Naive thymus-derived CD4-positive, alpha-beta T cell (primary cell): ENCODE measurements at regions not wholly inside any gene's neighbourhood (a gene's known extent, or its start where the extent isn't known, plus 50 kb on each side); places are given as distances from the start of the nearest gene placed in this dataset.

Experiments used
- ATAC-seq: fragments of 150-1000 bp; cut with Tn5 transposase; 2 replicates; pipeline ENCODE4 v1.10.0; 2021; ENCODE audit warnings: mild to moderate bottlenecking, moderate library complexity
- CTCF ChIA-PET: fragments of 350-600 bp; sonication (Branson Sonifier 250); formaldehyde crosslinking; loops from one replicate; lab custom pipeline; 2021; ENCODE audit warnings: antibody characterized with exemption; lab: Charles Lee
- POLR2A ChIA-PET: fragments of 350-600 bp; sonication (Branson Sonifier 250); formaldehyde crosslinking; loops from one replicate; lab custom pipeline; 2021; ENCODE audit warnings: antibody characterized with exemption, inconsistent platforms; lab: Charles Lee
- DNase-seq, 9 donors: peaks; one replicate each; pipeline versions ENCODE4 v3.0.0 to v3.0.0-alpha.2; 2020 to 2022; ENCODE audit warnings: mixed read lengths in 1 of 9
- H3K27ac ChIP-seq: one replicate; pipeline ENCODE4 v1.7.0; 2013; ENCODE audit warnings: mild to moderate bottlenecking, low read depth, low read length, moderate library complexity
- H3K27me3 ChIP-seq, 2 donors: one replicate each; pipeline ENCODE4 v1.7.0; 2013; ENCODE audit warnings: low read length in 2 of 2, mild to moderate bottlenecking in 2 of 2, moderate library complexity in 2 of 2; ENCODE audit not compliant: control insufficient read depth in 2 of 2, insufficient read depth in 2 of 2
- H3K36me3 ChIP-seq, 3 experiments: 1 replicate in 2 of 3; 2 replicates in 1 of 3; pipeline ENCODE4 v1.7.0; 2013; ENCODE audit warnings: low read length in 3 of 3, mild to moderate bottlenecking in 3 of 3, moderate library complexity in 1 of 3; ENCODE audit not compliant: insufficient read depth in 3 of 3, control insufficient read depth in 2 of 3
- H3K4me1 ChIP-seq, 2 donors: one replicate each; pipeline ENCODE4 v1.7.0; 2013; ENCODE audit warnings: low read length in 2 of 2, mild to moderate bottlenecking in 2 of 2, moderate library complexity in 1 of 2; ENCODE audit not compliant: control insufficient read depth in 2 of 2, insufficient read depth in 2 of 2
- H3K4me3 ChIP-seq: 2 replicates; pipeline ENCODE4 v1.7.0; 2013; ENCODE audit warnings: mild to moderate bottlenecking, low read length
- H3K9me3 ChIP-seq, 3 experiments: 1 replicate in 2 of 3; 2 replicates in 1 of 3; pipeline ENCODE4 v1.7.0; 2013; ENCODE audit warnings: low read length in 3 of 3; ENCODE audit not compliant: control insufficient read depth in 2 of 3
- H3K27ac Mint-ChIP-seq, 9 donors: one replicate each; pipeline ENCODE4 v1.8.0; 2020 to 2022; ENCODE audit warnings: mixed read lengths in 9 of 9, mild to moderate bottlenecking in 8 of 9, moderate library complexity in 5 of 9, inconsistent platforms in 2 of 9
- H3K27me3 Mint-ChIP-seq, 5 donors: one replicate each; pipeline ENCODE4 v1.8.0; 2021 to 2022; ENCODE audit warnings: mixed read lengths in 5 of 5, mild to moderate bottlenecking in 1 of 5
- H3K36me3 Mint-ChIP-seq, 5 donors: one replicate each; pipeline ENCODE4 v1.8.0; 2020 to 2022; ENCODE audit warnings: mixed read lengths in 5 of 5, mild to moderate bottlenecking in 3 of 5, inconsistent platforms in 1 of 5
- H3K4me1 Mint-ChIP-seq, 7 donors: one replicate each; pipeline ENCODE4 v1.8.0; 2020 to 2022; ENCODE audit warnings: mixed read lengths in 7 of 7, mild to moderate bottlenecking in 3 of 7, inconsistent platforms in 1 of 7
- H3K4me3 Mint-ChIP-seq, 10 donors: one replicate each; pipeline ENCODE4 v1.8.0; 2020 to 2022; ENCODE audit warnings: mild to moderate bottlenecking in 10 of 10, mixed read lengths in 10 of 10, moderate library complexity in 6 of 10, inconsistent platforms in 2 of 10
- H3K9me3 Mint-ChIP-seq, 11 donors: one replicate each; pipeline ENCODE4 v1.8.0; 2020 to 2022; ENCODE audit warnings: mixed read lengths in 11 of 11, mild to moderate bottlenecking in 4 of 11, inconsistent platforms in 1 of 11, moderate library complexity in 1 of 11
- intact Hi-C, 2 donors: fragments of 100-400 bp; cut with micrococcal nuclease; formaldehyde crosslinking; loops; one replicate each; pipeline ENCODE4 v1.15.1; 2023

- CTCF ChIA-PET, result no interaction called here
- H3K27me3 Mint-ChIP-seq, result peaks cover 0 to 13% (median 8%) of the 10 kb centered on the region in 5 donors
- intact Hi-C loops, result no loop called here
- ATAC-seq (no peak), DNase-seq (no peak)
- POLR2A ChIA-PET, result no interaction called here
- H3K4me3 Mint-ChIP-seq, result no peak overlapping the region
- H3K4me3 ChIP-seq, result no peak overlapping the region
- no peaks in the 10 kb centered on the region for H3K9me3 ChIP-seq
- H3K9me3 Mint-ChIP-seq, result peaks cover 0 to 7% (median 2%) of the 10 kb centered on the region in 11 donors
- H3K27me3 ChIP-seq, result no peaks in the 10 kb centered on the region
- H3K4me1 ChIP-seq, result peaks cover 0 to 5% of the 10 kb centered on the region in 2 donors
- peaks cover 12 to 17% (median 13%) of the 10 kb centered on the region in 7 donors for H3K4me1 Mint-ChIP-seq
- no peak overlapping the region for H3K27ac ChIP-seq
- no peak overlapping the region for H3K27ac Mint-ChIP-seq
- no peaks in the 10 kb centered on the region for H3K36me3 ChIP-seq
- no peaks in the 10 kb centered on the region for H3K36me3 Mint-ChIP-seq
Observed at GRCh38 chrX:1031521-1032430, 180.7 kb downstream of the CRLF2 start.

- DNase-seq (no peak), ATAC-seq (no peak)
- H3K4me1 ChIP-seq, result peaks cover 0 to 5% of the 10 kb centered on the region in 2 donors
- CTCF ChIA-PET, result no interaction called here
- no peak overlapping the region for H3K27ac Mint-ChIP-seq
- POLR2A ChIA-PET, result no interaction called here
- no peak overlapping the region for H3K27ac ChIP-seq
- peaks cover 0 to 13% (median 8%) of the 10 kb centered on the region in 5 donors for H3K27me3 Mint-ChIP-seq
- H3K4me3 ChIP-seq, result no peak overlapping the region
- H3K4me3 Mint-ChIP-seq, result no peak overlapping the region
- peaks cover 0 to 1% (median 0%) of the 10 kb centered on the region in 5 donors for H3K36me3 Mint-ChIP-seq
- intact Hi-C loops, result no loop called here
- no peaks in the 10 kb centered on the region for H3K27me3 ChIP-seq
- H3K9me3 Mint-ChIP-seq, result peaks cover 0 to 10% (median under 1%) of the 10 kb centered on the region in 11 donors
- H3K36me3 ChIP-seq, result no peaks in the 10 kb centered on the region
- no peaks in the 10 kb centered on the region for H3K9me3 ChIP-seq
- peaks cover 13 to 28% (median 20%) of the 10 kb centered on the region in 7 donors for H3K4me1 Mint-ChIP-seq
Observed at GRCh38 chrX:1029494-1029893, 183.0 kb downstream of the CRLF2 start.

- Histone ChIP-seq H3K27ac (no peak overlapping the region), H3K9me3 (no peaks in the 10 kb centered on the region), H3K4me3 (no peak overlapping the region), H3K27me3 (no peaks in the 10 kb centered on the region), H3K36me3 (no peaks in the 10 kb centered on the region), H3K4me1 (peaks cover 0 to 5% of the 10 kb centered on the region in 2 donors)
- Mint-ChIP-seq H3K27me3 (peaks cover 0 to 13% (median 8%) of the 10 kb centered on the region in 5 donors), H3K27ac (peak overlapping the region in 7 of 9 donors; percentile 71 to 85 (median 80)), H3K9me3 (peaks cover 0 to 8% (median 0%) of the 10 kb centered on the region in 11 donors), H3K4me3 (peak overlapping the region; percentile 69 to 93 (median 78)), H3K36me3 (peaks cover 0 to 1% (median 0%) of the 10 kb centered on the region in 5 donors), H3K4me1 (peaks cover 13 to 28% (median 20%) of the 10 kb centered on the region in 7 donors)
- ATAC-seq (no peak), DNase-seq (no peak)
- intact Hi-C loops, result no loop called here
- POLR2A ChIA-PET, result no interaction called here
- CTCF ChIA-PET, result no interaction called here
Observed at GRCh38 chrX:1027680-1028079, 184.8 kb downstream of the CRLF2 start.

GRCh38 chrX:1027133-1027532 lies 185.3 kb downstream of the CRLF2 start:
- H3K9me3 Mint-ChIP-seq, result peaks cover 0 to 8% (median 1%) of the 10 kb centered on the region in 11 donors
- no peak overlapping the region for H3K4me3 ChIP-seq
- ChIA-PET POLR2A (no interaction called here), CTCF (no interaction called here)
- peaks cover 0 to 13% (median 8%) of the 10 kb centered on the region in 5 donors for H3K27me3 Mint-ChIP-seq
- no peaks in the 10 kb centered on the region for H3K36me3 ChIP-seq
- no peak overlapping the region for H3K27ac ChIP-seq
- no peak for DNase-seq
- H3K27me3 ChIP-seq, result no peaks in the 10 kb centered on the region
- no peak for ATAC-seq
- peak overlapping the region; percentile 61 to 90 (median 80) for H3K27ac Mint-ChIP-seq
- intact Hi-C loops, result no loop called here
- H3K4me1 ChIP-seq, result peaks cover 0 to 5% of the 10 kb centered on the region in 2 donors
- peaks cover 13 to 28% (median 20%) of the 10 kb centered on the region in 7 donors for H3K4me1 Mint-ChIP-seq
- H3K9me3 ChIP-seq, result no peaks in the 10 kb centered on the region
- peak overlapping the region; percentile 69 to 93 (median 78) for H3K4me3 Mint-ChIP-seq
- peaks cover 0 to 1% (median 0%) of the 10 kb centered on the region in 5 donors for H3K36me3 Mint-ChIP-seq

- Histone ChIP-seq H3K27me3 (no peaks in the 10 kb centered on the region), H3K4me3 (no peak overlapping the region), H3K27ac (no peak overlapping the region), H3K36me3 (no peaks in the 10 kb centered on the region), H3K9me3 (peaks cover 0 to 2% (median 0%) of the 10 kb centered on the region in 3 experiments), H3K4me1 (peaks cover 0 to 5% of the 10 kb centered on the region in 2 donors)
- Mint-ChIP-seq H3K36me3 (peaks cover 0 to 1% (median 0%) of the 10 kb centered on the region in 5 donors), H3K27ac (peak overlapping the region in 6 of 9 donors; percentile 6 to 85 (median 54)), H3K4me1 (peaks cover 13 to 28% (median 20%) of the 10 kb centered on the region in 7 donors), H3K9me3 (peaks cover 0 to 8% (median 1%) of the 10 kb centered on the region in 11 donors), H3K27me3 (peaks cover 0 to 13% (median 8%) of the 10 kb centered on the region in 5 donors), H3K4me3 (peak overlapping the region; percentile 69 to 93 (median 78))
- ATAC-seq, result peak; percentile 70
- intact Hi-C loops, result no loop called here
- POLR2A ChIA-PET, result no interaction called here
- CTCF ChIA-PET, result no interaction called here
- DNase-seq, result peak in 6 of 9 donors; percentile 34 to 59 (median 42)
Observed at GRCh38 chrX:1026263-1027015, 186.0 kb downstream of the CRLF2 start.

DNA sequence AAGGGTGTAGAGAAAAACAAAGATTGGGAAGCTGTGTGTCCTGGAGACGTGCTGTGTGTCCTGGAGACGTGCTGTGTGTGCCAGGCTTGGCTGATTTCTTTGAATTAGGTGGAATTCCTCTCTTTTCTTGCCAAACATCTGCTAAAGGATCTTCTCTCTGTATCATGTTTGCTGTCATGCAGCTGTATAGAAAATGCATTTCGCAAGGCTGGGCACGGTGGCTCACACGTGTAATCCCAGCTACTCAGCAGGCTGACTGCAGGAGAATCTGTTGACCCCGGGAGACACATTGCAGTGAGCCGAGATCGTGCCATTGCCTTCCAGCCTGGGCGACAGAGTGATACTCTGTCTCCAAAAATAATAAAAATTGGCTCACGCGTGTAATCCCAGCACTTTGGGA lies 187.0 kb downstream of the CRLF2 start:
- H3K36me3 Mint-ChIP-seq, result peaks cover 0 to 1% (median 0%) of the 10 kb centered on the region in 5 donors
- no peaks in the 10 kb centered on the region for H3K27me3 ChIP-seq
- no peak overlapping the region for H3K27ac ChIP-seq
- intact Hi-C loops, result no loop called here
- H3K4me3 ChIP-seq, result no peak overlapping the region
- no peaks in the 10 kb centered on the region for H3K36me3 ChIP-seq
- H3K27ac Mint-ChIP-seq, result no peak overlapping the region
- ATAC-seq, result no peak
- peak overlapping the region in 3 of 10 donors; percentile 13 to 23 (median 14) for H3K4me3 Mint-ChIP-seq
- H3K4me1 Mint-ChIP-seq, result peaks cover 13 to 28% (median 20%) of the 10 kb centered on the region in 7 donors
- H3K4me1 ChIP-seq, result peaks cover 0 to 5% of the 10 kb centered on the region in 2 donors
- CTCF ChIA-PET, result no interaction called here
- no peak for DNase-seq
- H3K9me3 ChIP-seq, result peaks cover 0 to 10% (median 6%) of the 10 kb centered on the region in 3 experiments
- H3K9me3 Mint-ChIP-seq, result peaks cover 0 to 8% (median 1%) of the 10 kb centered on the region in 11 donors
- POLR2A ChIA-PET, result no interaction called here
- H3K27me3 Mint-ChIP-seq, result peaks cover 0 to 13% (median 8%) of the 10 kb centered on the region in 5 donors
